ENCODE measurements at regions not wholly inside any gene's neighbourhood (a gene's known extent, or its start where the extent isn't known, plus 50 kb on each side); places are given as distances from the start of the nearest gene placed in this dataset.

DNA sequence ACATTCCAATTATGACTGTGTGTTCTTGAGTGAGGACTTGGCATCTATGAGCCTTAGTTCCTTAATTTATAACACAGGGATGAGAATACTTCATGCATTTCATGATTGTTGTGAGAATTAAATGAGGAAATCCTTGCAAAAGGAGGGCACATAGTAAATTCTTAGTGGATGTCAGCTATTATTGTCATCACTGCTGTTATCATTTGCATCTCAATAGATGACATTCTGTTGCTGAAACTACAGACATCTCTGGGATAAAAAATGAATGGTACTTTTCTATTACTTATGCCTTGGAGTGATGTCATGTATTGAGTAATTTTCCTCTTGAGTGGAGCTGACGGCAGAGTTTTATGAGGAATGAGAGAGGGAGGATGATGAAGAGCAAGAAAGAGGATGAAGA, 184.4 kb upstream of the CDH11 start:
- TF ChIP-seq, protein P1, sequence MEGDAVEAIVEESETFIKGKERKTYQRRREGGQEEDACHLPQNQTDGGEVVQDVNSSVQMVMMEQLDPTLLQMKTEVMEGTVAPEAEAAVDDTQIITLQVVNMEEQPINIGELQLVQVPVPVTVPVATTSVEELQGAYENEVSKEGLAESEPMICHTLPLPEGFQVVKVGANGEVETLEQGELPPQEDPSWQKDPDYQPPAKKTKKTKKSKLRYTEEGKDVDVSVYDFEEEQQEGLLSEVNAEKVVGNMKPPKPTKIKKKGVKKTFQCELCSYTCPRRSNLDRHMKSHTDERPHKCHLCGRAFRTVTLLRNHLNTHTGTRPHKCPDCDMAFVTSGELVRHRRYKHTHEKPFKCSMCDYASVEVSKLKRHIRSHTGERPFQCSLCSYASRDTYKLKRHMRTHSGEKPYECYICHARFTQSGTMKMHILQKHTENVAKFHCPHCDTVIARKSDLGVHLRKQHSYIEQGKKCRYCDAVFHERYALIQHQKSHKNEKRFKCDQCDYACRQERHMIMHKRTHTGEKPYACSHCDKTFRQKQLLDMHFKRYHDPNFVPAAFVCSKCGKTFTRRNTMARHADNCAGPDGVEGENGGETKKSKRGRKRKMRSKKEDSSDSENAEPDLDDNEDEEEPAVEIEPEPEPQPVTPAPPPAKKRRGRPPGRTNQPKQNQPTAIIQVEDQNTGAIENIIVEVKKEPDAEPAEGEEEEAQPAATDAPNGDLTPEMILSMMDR (IDR thresholded peaks at IDR 0.05) = no peak
- TF ChIP-seq POLR2AphosphoS5 (IDR thresholded peaks at IDR 0.05; ENCODE audit: insufficient read depth in 1 of 2, low read depth in 1 of 2) = no peak
